ACHN (cell line): ENCODE measurements at regions not wholly inside any gene's neighbourhood (a gene's known extent, or its start where the extent isn't known, plus 50 kb on each side); places are given as distances from the start of the nearest gene placed in this dataset.

Experiments
- DNase-seq: peaks from one replicate; pipeline ENCODE4 v3.0.0-alpha.2; 2015
- in situ Hi-C: cut with HindIII; loops from 2 replicates; pipeline ENCODE4 v1.10.0; 2017; ENCODE audit warnings: low sequenced_read_pairs, low pct_ligation_motif_present, low pct_unique_long_range_greater_than_20kb

DNA sequence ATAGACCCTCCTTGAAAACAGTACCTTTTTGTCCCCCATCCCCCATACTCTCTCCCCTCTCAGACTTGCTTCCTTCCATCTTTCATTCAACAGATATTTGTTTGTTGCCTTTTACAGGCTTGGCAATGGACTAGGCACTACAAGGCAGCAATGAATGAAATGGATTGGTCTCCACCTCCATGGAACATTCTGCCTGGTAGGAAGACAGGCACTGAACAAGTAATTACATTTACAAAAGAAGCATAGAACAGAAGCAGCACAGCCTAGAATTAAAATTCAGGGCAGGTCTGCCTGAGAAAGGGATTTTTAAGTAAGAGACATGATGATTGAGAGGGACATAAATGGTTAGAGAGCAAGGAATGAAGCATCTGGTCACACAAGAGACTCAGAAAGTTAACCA lies 346.1 kb downstream of the GRXCR1 start:
- in situ Hi-C loops: no loop called here
- DNase-seq: no peak

GRCh38 chr4:43241104-43241503 lies 348.6 kb downstream of the GRXCR1 start:
- DNase-seq: no peak
- in situ Hi-C loops: no loop called here

- DNase-seq: no peak
- in situ Hi-C loops: no loop called here
These were observed 350.1 kb downstream of the GRXCR1 start for GRCh38 chr4:43242606-43243005.

- in situ Hi-C loops: no loop called here
- DNase-seq: no peak
These were observed 351.1 kb downstream of the GRXCR1 start for GRCh38 chr4:43243433-43244116.

DNA sequence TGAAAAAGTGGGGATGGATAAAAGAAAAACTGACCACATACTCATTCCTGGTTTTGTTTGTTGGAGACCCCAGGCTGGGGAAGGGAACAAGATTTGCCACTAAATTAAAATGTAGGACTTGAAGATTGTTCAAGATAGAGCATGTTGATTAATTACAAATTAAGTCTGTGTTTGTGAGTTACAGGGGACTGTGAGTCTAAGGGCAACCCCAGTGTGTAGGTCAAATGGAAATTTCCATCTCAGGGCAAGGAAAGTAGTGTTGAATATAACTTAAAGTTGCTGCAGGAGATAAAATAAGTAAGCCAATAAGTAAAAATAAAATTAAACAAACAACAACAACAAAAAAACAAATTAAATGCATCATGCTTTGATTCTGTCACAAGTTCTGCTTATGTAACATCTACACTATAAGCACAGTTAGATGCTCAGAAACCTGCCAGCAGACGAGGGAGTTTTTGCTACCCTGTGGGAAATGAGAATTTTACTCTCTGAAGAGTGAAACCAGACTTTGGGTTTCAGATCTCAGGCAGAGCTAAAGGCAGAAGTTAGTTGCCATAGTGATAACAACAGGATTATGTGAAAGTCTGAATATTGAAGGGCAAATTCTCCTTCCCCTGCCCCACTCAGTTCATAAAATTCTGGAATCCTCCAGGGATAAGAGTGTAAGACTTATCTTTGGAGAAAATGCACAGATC lies 352.3 kb downstream of the GRXCR1 start:
- in situ Hi-C loops: no loop called here
- DNase-seq: no peak

DNA sequence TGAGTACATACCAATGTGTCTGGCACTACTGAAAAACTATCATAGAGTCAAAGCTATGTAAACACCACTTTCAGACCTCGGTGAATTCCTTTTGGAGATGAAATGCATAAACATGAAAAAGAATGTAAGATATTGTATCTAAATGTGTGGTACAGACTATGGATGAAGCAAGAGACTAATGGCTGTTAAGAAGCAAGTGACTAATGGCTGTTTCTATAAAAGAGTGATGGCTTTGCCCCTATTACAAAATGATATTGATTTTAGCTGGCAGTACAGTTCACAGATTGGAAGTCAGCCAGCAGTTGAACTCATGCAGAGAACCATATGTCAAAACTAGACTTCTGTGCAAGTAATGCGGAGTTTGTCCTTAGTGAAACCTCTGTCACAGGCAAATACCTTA lies 359.3 kb downstream of the GRXCR1 start:
- no peak for DNase-seq
- in situ Hi-C loops: no loop called here

- DNase-seq: no peak
- in situ Hi-C loops: no loop called here
These were observed 361.0 kb downstream of the GRXCR1 start for GRCh38 chr4:43253541-43253940.

- in situ Hi-C loops: no loop called here
- DNase-seq: no peak
These were observed 372.2 kb downstream of the GRXCR1 start for GRCh38 chr4:43264730-43265129.

GRCh38 chr4:43271946-43272345 lies 379.4 kb downstream of the GRXCR1 start:
- no peak for DNase-seq
- in situ Hi-C loops: no loop called here

GRCh38 chr4:43274376-43274775 lies 381.9 kb downstream of the GRXCR1 start:
- in situ Hi-C loops: no loop called here
- DNase-seq: no peak

DNA sequence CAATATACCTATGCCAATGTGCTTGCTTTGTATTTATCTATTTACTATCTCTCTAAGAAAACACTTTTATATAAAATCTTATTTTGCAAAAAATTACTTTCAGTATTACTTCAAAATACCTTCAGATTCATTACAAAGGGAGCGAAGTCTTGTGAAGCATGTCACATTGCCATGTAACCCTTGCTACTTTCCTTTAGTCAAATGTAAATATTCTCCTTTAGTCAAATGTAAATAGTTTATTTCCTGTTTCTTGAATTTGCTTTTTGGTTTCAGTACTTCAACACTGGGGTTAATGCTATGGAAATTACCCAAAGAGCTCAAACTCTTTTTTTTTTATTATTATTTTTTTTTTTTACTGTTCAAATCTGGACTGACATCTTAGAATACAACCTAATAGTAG lies 383.3 kb downstream of the GRXCR1 start:
- in situ Hi-C loops: no loop called here
- no peak for DNase-seq

- in situ Hi-C loops: no loop called here
- no peak for DNase-seq
These were observed 383.8 kb downstream of the GRXCR1 start for GRCh38 chr4:43276321-43276720.

DNA sequence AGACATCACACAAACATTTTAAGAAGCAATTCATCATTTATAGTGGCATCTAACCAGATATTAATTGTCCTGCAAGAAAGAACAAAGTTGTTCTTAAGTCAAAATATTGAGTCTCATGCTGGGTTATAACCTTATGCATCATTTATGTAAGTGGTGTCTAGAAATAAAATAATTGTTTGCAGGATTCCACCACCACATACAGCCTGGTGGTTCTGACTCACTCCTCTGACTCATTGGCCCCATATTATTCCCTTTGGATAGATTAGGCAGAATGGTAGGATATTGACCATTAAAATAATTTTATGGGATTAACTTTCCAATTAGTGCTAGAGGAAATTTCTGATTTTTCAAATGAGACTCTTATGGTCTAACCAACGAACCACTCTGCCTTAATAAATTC lies 384.5 kb downstream of the GRXCR1 start:
- in situ Hi-C loops: no loop called here
- no peak for DNase-seq

DNA sequence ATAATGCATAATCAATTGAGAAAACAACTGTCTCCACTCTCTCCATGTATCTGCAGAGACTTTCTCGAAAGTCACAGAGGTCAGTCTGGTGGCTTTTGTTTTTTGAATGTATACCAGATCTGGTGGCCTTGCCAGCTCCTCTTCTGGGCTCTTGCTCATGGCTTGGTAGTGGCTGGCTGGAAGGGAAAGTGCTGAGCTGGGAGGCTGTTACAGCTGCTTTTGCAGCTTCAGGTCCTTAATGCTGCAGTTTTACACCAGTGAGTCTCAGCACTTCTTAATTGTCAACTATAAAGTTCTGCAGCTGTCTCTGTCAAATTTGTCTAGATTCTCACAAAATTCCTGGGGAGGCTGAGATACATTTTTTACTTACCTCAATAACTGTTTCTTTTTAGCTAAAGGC lies 390.0 kb downstream of the GRXCR1 start:
- DNase-seq: no peak
- in situ Hi-C loops: no loop called here

GRCh38 chr4:43286137-43286536 lies 393.6 kb downstream of the GRXCR1 start:
- no peak for DNase-seq

DNA sequence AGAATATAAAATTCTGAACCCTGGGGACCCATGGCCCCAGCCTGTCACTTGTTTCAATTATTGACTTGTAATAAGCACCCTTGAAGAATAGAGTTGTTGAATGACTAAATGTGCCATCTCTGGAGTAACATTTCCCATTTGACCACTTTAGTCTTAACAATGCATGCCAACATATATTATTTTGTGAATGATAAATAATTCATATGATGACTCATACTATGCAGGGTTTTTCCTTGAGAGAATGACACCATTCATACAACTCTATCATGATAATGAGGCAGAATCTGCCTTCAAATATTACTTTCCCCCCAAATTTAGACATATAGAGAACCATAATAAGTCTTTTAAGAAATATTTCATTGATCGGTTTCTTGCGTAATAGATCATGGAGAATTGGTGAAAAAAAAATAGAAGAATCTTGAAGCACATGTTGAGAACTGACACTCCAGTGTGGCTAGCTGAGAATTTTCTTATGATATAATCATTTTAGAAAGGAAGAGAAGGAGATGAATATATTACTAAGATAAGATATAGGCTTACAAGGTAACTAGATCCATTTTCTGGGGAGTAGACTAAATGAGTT lies 404.5 kb downstream of the GRXCR1 start:
- in situ Hi-C loops: no loop called here
- no peak for DNase-seq

More at GRCh38 chr4:43286137-43286536, 393.6 kb downstream of the GRXCR1 start:
- in situ Hi-C loops: no loop called here

- in situ Hi-C loops: no loop called here
- DNase-seq: no peak
These were observed 424.3 kb downstream of the GRXCR1 start for GRCh38 chr4:43316813-43317212.

GRCh38 chr4:43325220-43325967 lies 432.9 kb downstream of the GRXCR1 start:
- in situ Hi-C loops: no loop called here
- DNase-seq: no peak

DNA sequence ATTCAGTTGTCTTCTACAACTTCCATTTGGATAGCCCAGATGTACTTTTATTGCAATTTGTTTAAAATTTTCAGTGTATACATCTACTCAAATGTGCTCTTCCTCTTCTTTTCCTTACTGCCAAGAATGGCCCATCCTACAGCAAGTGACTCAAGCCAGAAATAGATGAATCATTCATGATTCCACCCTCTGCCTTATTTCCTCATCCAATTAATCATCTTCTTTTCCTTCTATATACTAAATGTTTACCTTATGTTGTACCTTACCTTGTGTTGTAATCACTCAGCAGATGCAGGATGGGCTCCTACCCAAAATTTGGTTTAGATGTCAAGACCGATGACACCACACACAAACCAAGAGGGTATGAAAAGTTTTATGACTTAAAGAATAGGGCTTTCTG lies 437.8 kb downstream of the GRXCR1 start:
- no peak for DNase-seq

More for the DNA sequence above, 437.8 kb downstream of the GRXCR1 start:
- in situ Hi-C loops: no loop called here
